ENCODE measurements at regions not wholly inside any gene's neighbourhood (a gene's known extent, or its start where the extent isn't known, plus 50 kb on each side); places are given as distances from the start of the nearest gene placed in this dataset.

DNA sequence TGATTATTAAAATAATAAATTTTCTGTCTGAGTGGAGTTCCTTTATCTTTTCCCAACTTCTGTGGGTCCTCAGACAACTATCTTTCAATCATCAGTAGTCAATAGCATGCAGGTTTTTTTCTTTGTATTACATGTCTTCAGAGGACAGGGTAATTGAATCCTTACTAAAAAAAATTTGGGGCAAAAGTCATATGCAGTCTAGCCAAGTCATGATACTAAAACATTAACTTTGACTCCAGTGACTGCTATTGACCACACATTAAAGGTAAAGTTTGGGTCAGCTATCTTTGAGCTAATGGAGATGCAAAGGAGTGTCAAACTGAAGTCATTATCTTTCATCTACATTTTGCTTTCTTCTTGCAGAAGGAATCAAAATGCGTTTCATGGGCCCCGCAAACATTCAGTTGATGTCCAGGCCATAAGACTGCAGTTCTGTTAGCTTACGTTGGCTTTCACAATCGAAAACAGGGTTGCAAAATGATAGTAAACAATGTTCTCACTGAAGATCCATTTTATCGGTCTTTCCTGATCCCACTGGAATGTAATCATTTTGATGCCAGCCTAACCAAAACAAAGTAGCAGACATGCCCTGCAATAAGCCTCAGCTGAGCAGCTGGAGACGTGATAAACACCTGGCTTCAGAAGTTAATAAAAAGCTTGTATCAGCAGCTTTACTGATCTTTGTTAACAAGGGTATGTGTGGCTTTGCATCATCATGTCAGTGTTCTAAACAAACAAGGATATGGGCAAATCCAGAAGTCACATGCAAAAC, 186.1 kb upstream of the PRLR start:
- H3K9ac ChIP-seq (ENCODE audit: low read depth, low read length): no peak overlapping the region
- H3K4me3 ChIP-seq (ENCODE audit: low read length): no peak overlapping the region
- H3K36me3 ChIP-seq (ENCODE audit: insufficient read depth, low read depth, low read length): no peaks in the 10 kb centered on the region
- H3K4me1 ChIP-seq (ENCODE audit: insufficient read depth, low read length): no peaks in the 10 kb centered on the region
- no peak overlapping the region for H3K27ac ChIP-seq (ENCODE audit: low read length)
- no peaks in the 10 kb centered on the region for H3K9me3 ChIP-seq (ENCODE audit: insufficient read depth, low read depth, low read length)
- H3K27me3 ChIP-seq (ENCODE audit: insufficient read depth, low read length): no peaks in the 10 kb centered on the region

DNA sequence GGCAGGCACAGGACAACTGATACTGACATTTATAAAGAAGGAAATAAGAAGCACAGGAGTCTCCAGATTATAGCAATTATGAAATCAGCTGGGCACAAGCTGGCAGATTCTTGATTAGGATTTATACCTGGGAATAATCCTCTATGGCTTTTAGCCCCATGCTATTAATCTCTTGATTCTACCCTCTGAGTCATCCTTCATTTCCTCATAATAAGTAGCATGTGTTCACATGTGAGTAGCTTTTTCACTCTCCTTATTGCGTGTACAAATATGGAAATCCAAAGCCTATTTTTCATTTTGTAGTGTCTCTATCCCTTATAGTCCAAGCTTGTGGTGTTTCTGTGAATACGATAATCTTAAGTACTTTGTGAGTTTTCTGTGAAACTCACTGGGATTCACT, 185.0 kb upstream of the PRLR start:
- Histone ChIP-seq H3K36me3 (ENCODE audit: insufficient read depth, low read depth, low read length) (no peaks in the 10 kb centered on the region), H3K9me3 (ENCODE audit: insufficient read depth, low read depth, low read length) (no peaks in the 10 kb centered on the region), H3K27me3 (ENCODE audit: insufficient read depth, low read length) (no peaks in the 10 kb centered on the region), H3K4me1 (ENCODE audit: insufficient read depth, low read length) (no peaks in the 10 kb centered on the region), H3K27ac (ENCODE audit: low read length) (no peak overlapping the region), H3K9ac (ENCODE audit: low read depth, low read length) (no peak overlapping the region), H3K4me3 (ENCODE audit: low read length) (no peak overlapping the region)

DNA sequence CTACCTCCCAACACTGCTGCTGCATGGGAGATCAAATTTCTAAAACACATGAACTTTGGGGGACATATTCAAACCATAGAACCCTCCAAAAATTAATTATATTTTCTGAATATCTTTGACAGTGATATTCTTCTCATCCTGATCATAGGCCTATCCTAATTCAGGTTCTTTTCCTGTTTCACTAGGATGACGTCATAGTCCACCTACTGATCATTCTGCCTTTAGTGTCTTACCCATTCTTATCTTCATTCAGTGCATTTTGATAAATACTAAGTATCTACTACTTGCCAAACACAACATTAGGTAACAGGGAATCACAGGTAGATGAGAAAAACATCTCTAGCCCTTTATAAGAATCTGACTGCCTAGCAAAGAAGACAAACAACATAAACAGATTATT, 179.1 kb upstream of the PRLR start:
- Histone ChIP-seq H3K36me3 (ENCODE audit: insufficient read depth, low read depth, low read length) (no peaks in the 10 kb centered on the region), H3K4me3 (ENCODE audit: low read length) (no peak overlapping the region), H3K27me3 (ENCODE audit: insufficient read depth, low read length) (no peaks in the 10 kb centered on the region), H3K9ac (ENCODE audit: low read depth, low read length) (no peak overlapping the region), H3K9me3 (ENCODE audit: insufficient read depth, low read depth, low read length) (no peaks in the 10 kb centered on the region), H3K27ac (ENCODE audit: low read length) (no peak overlapping the region), H3K4me1 (ENCODE audit: insufficient read depth, low read length) (no peaks in the 10 kb centered on the region)

GRCh38 chr5:35408146-35408545, 177.9 kb upstream of the PRLR start:
- no peaks in the 10 kb centered on the region for H3K36me3 ChIP-seq (ENCODE audit: insufficient read depth, low read depth, low read length)
- H3K4me1 ChIP-seq (ENCODE audit: insufficient read depth, low read length): no peaks in the 10 kb centered on the region
- no peak overlapping the region for H3K4me3 ChIP-seq (ENCODE audit: low read length)
- no peak overlapping the region for H3K9ac ChIP-seq (ENCODE audit: low read depth, low read length)
- no peaks in the 10 kb centered on the region for H3K27me3 ChIP-seq (ENCODE audit: insufficient read depth, low read length)
- H3K9me3 ChIP-seq (ENCODE audit: insufficient read depth, low read depth, low read length): no peaks in the 10 kb centered on the region
- H3K27ac ChIP-seq (ENCODE audit: low read length): no peak overlapping the region

GRCh38 chr5:35407697-35408096, 177.4 kb upstream of the PRLR start:
- H3K4me3 ChIP-seq (ENCODE audit: low read length): no peak overlapping the region
- no peaks in the 10 kb centered on the region for H3K9me3 ChIP-seq (ENCODE audit: insufficient read depth, low read depth, low read length)
- H3K27me3 ChIP-seq (ENCODE audit: insufficient read depth, low read length): no peaks in the 10 kb centered on the region
- H3K4me1 ChIP-seq (ENCODE audit: insufficient read depth, low read length): no peaks in the 10 kb centered on the region
- no peak overlapping the region for H3K27ac ChIP-seq (ENCODE audit: low read length)
- no peaks in the 10 kb centered on the region for H3K36me3 ChIP-seq (ENCODE audit: insufficient read depth, low read depth, low read length)
- H3K9ac ChIP-seq (ENCODE audit: low read depth, low read length): no peak overlapping the region

DNA sequence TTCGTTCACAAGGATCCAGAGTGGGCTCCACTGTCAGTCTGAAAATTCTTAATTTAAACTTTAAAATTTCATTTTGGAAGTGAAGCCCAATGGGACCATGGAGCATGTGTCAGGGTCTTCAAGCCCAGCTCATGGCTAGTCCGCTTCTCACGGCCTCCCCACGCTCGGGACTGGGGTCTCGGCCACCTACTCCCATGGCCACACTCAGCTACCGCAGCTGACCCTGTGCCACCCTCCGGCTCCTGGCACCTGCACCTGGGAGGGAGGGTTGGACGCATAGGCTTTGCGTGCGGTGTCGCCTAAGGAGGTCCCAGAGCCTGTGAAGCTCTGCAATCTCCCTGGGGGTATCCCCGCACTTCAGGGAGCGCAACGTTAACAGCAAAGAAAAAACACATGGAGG, 175.7 kb upstream of the PRLR start:
- H3K9me3 ChIP-seq (ENCODE audit: insufficient read depth, low read depth, low read length): no peaks in the 10 kb centered on the region
- H3K4me1 ChIP-seq (ENCODE audit: insufficient read depth, low read length): no peaks in the 10 kb centered on the region
- no peak overlapping the region for H3K9ac ChIP-seq (ENCODE audit: low read depth, low read length)
- no peak overlapping the region for H3K4me3 ChIP-seq (ENCODE audit: low read length)
- no peaks in the 10 kb centered on the region for H3K36me3 ChIP-seq (ENCODE audit: insufficient read depth, low read depth, low read length)
- H3K27me3 ChIP-seq (ENCODE audit: insufficient read depth, low read length): no peaks in the 10 kb centered on the region
- no peak overlapping the region for H3K27ac ChIP-seq (ENCODE audit: low read length)

- Histone ChIP-seq H3K27me3 (ENCODE audit: insufficient read depth, low read length) (no peaks in the 10 kb centered on the region), H3K27ac (ENCODE audit: low read length) (no peak overlapping the region), H3K36me3 (ENCODE audit: insufficient read depth, low read depth, low read length) (no peaks in the 10 kb centered on the region), H3K9me3 (ENCODE audit: insufficient read depth, low read depth, low read length) (no peaks in the 10 kb centered on the region), H3K9ac (ENCODE audit: low read depth, low read length) (no peak overlapping the region), H3K4me1 (ENCODE audit: insufficient read depth, low read length) (no peaks in the 10 kb centered on the region), H3K4me3 (ENCODE audit: low read length) (no peak overlapping the region)
Observed at GRCh38 chr5:35404701-35405100, 174.4 kb upstream of the PRLR start.

GRCh38 chr5:35393901-35394300, 163.6 kb upstream of the PRLR start:
- Histone ChIP-seq H3K27ac (ENCODE audit: low read length) (no peak overlapping the region), H3K9me3 (ENCODE audit: insufficient read depth, low read depth, low read length) (peaks cover 7% of the 10 kb centered on the region; the same call in 1 of the 2 replicates), H3K4me1 (ENCODE audit: insufficient read depth, low read length) (no peaks in the 10 kb centered on the region), H3K27me3 (ENCODE audit: insufficient read depth, low read length) (no peaks in the 10 kb centered on the region), H3K36me3 (ENCODE audit: insufficient read depth, low read depth, low read length) (no peaks in the 10 kb centered on the region), H3K9ac (ENCODE audit: low read depth, low read length) (no peak overlapping the region), H3K4me3 (ENCODE audit: low read length) (no peak overlapping the region)

- H3K9me3 ChIP-seq (ENCODE audit: insufficient read depth, low read depth, low read length): no peaks in the 10 kb centered on the region
- no peak overlapping the region for H3K4me3 ChIP-seq (ENCODE audit: low read length)
- H3K27me3 ChIP-seq (ENCODE audit: insufficient read depth, low read length): no peaks in the 10 kb centered on the region
- no peak overlapping the region for H3K9ac ChIP-seq (ENCODE audit: low read depth, low read length)
- H3K36me3 ChIP-seq (ENCODE audit: insufficient read depth, low read depth, low read length): no peaks in the 10 kb centered on the region
- H3K4me1 ChIP-seq (ENCODE audit: insufficient read depth, low read length): no peaks in the 10 kb centered on the region
- no peak overlapping the region for H3K27ac ChIP-seq (ENCODE audit: low read length)
Observed at GRCh38 chr5:35384658-35385057, 154.4 kb upstream of the PRLR start.

GRCh38 chr5:35383041-35383440, 152.8 kb upstream of the PRLR start:
- Histone ChIP-seq H3K36me3 (ENCODE audit: insufficient read depth, low read depth, low read length) (no peaks in the 10 kb centered on the region), H3K9me3 (ENCODE audit: insufficient read depth, low read depth, low read length) (no peaks in the 10 kb centered on the region), H3K4me3 (ENCODE audit: low read length) (no peak overlapping the region), H3K4me1 (ENCODE audit: insufficient read depth, low read length) (no peaks in the 10 kb centered on the region), H3K9ac (ENCODE audit: low read depth, low read length) (no peak overlapping the region), H3K27ac (ENCODE audit: low read length) (no peak overlapping the region), H3K27me3 (ENCODE audit: insufficient read depth, low read length) (no peaks in the 10 kb centered on the region)

DNA sequence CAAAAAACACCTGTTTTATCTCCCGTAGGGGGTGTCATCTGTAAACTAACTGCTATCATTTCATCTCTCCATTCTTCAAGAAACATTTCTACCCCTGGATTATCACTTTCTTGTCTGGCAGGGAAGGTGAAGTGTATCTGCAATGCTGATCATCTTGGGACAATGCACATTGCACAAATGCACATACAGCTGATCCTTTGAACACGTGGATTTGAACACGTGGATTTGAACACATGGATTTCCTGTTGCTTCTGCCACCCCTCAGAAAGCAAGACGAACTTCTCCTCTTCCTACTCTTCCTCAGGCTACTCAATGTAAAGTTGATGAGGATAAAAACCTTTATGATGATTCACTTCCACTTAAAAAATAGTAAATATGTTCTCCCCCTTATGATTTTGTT, 147.4 kb upstream of the PRLR start:
- H3K27ac ChIP-seq (ENCODE audit: low read length): no peak overlapping the region
- H3K4me3 ChIP-seq (ENCODE audit: low read length): no peak overlapping the region
- H3K36me3 ChIP-seq (ENCODE audit: insufficient read depth, low read depth, low read length): no peaks in the 10 kb centered on the region
- no peak overlapping the region for H3K9ac ChIP-seq (ENCODE audit: low read depth, low read length)
- H3K27me3 ChIP-seq (ENCODE audit: insufficient read depth, low read length): no peaks in the 10 kb centered on the region
- no peaks in the 10 kb centered on the region for H3K9me3 ChIP-seq (ENCODE audit: insufficient read depth, low read depth, low read length)
- H3K4me1 ChIP-seq (ENCODE audit: insufficient read depth, low read length): no peaks in the 10 kb centered on the region

DNA sequence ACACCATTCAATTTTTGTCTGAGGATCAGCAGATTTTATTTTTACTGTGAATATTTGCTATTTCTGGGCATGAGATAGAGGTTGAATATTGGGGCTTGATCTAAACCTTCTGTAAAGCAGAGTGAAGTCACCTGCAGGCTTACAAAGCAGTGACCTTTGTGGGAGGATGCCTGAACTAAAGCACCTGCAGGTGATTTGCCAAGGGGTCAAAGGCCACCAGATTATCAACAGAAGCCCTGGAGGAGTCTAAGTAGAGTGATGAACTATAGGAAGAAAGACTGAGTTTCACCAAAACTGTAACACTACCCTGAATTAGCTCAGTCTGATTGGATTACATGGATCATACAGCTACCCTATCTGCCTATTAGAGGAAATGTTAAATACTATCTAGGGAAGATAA, 144.3 kb upstream of the PRLR start:
- Histone ChIP-seq H3K9me3 (ENCODE audit: insufficient read depth, low read depth, low read length) (no peaks in the 10 kb centered on the region), H3K27ac (ENCODE audit: low read length) (no peak overlapping the region), H3K36me3 (ENCODE audit: insufficient read depth, low read depth, low read length) (no peaks in the 10 kb centered on the region), H3K9ac (ENCODE audit: low read depth, low read length) (no peak overlapping the region), H3K4me3 (ENCODE audit: low read length) (no peak overlapping the region), H3K4me1 (ENCODE audit: insufficient read depth, low read length) (no peaks in the 10 kb centered on the region; the same call in 1 of the 2 replicates), H3K27me3 (ENCODE audit: insufficient read depth, low read length) (no peaks in the 10 kb centered on the region)

Measured in iPS-20b (cell line).